Aorta (tissue), 5 donors: ENCODE measurements at regions not wholly inside any gene's neighbourhood (a gene's known extent, or its start where the extent isn't known, plus 50 kb on each side); places are given as distances from the start of the nearest gene placed in this dataset.
"Not testable (repeated sequence)": the region's sequence is repeated elsewhere in the genome, so short reads cannot be mapped to it uniquely, and the experiment has no call there.

Experiments
- ATAC-seq: fragments of 200-7000 bp; cut with Tn5 transposase; one replicate; pipeline ENCODE4 v1.9.1; 2022; ENCODE audit warnings: moderate library complexity; ENCODE audit not compliant: low FRiP score
- DNase-seq, 2 donors: peaks; one replicate each; pipeline ENCODE4 v3.0.0-alpha.2; 2020
- H3K27ac ChIP-seq, 2 donors: one replicate each; pipeline ENCODE4 v1.5.1; 2013; ENCODE audit warnings: low read length in 2 of 2, mild to moderate bottlenecking in 2 of 2, moderate library complexity in 2 of 2, control low read depth in 1 of 2, inconsistent platforms in 1 of 2, low read depth in 1 of 2
- H3K27me3 ChIP-seq, 2 donors: one replicate each; pipeline ENCODE4 v1.6.1; 2013; ENCODE audit warnings: control low read depth in 1 of 2, low read length in 1 of 2, mild to moderate bottlenecking in 1 of 2, moderate library complexity in 1 of 2; ENCODE audit not compliant: insufficient read depth in 2 of 2, control insufficient read depth in 1 of 2
- H3K36me3 ChIP-seq, 2 donors: one replicate each; pipeline ENCODE4 v1.6.1; 2013; ENCODE audit warnings: control low read depth in 1 of 2, low read length in 1 of 2, mild to moderate bottlenecking in 1 of 2; ENCODE audit not compliant: insufficient read depth in 2 of 2, control insufficient read depth in 1 of 2
- H3K4me1 ChIP-seq, 2 donors: one replicate each; pipeline ENCODE4 v1.6.1; 2013; ENCODE audit warnings: low read length in 2 of 2, control low read depth in 1 of 2, mild to moderate bottlenecking in 1 of 2, moderate library complexity in 1 of 2; ENCODE audit not compliant: insufficient read depth in 2 of 2, control insufficient read depth in 1 of 2
- H3K4me3 ChIP-seq, 2 donors: one replicate each; pipeline ENCODE4 v1.5.1; 2013; ENCODE audit warnings: low read length in 2 of 2, control low read depth in 1 of 2, mild to moderate bottlenecking in 1 of 2
- H3K9me3 ChIP-seq: one replicate; pipeline ENCODE4 v1.6.1; 2013; ENCODE audit warnings: mild to moderate bottlenecking, low read length; ENCODE audit not compliant: control insufficient read depth
- WGBS, 2 donors: extraction: QIAGEN DNeasy Blood & Tissue Kit; methylation state at CpG; one replicate each; pipeline ENCODE4 v1.1.7; 2013; 5-methylcytosine and 5-hydroxymethylcytosine counted together
- intact Hi-C, 2 donors: fragments of 100-400 bp; cut with DNase I; formaldehyde crosslinking; loops; one replicate each; pipeline versions ENCODE4 v1.14.2 to v1.15.0; 2022
- donor health status: healthy with polysubstance abuse.
- donor health status: Bipolar disorder and iron deficiency.
- donor health status: DM: no; HTN: no; CAD: no.
- donor health status: DM: no; HTN: no; CAD: no.
- donor health status: DM: yes; HTN: yes; CAD: no.

- no peak overlapping the region for H3K27ac ChIP-seq
- intact Hi-C loops: loop anchor here (5.0 to 10.0 kb wide), 3 partner anchors 33 to 63 kb away; no protein-coding TSS in a partner anchor
Observed at GRCh38 chr1:192489748-192490147, 85.8 kb upstream of the RGS1 start.

DNA sequence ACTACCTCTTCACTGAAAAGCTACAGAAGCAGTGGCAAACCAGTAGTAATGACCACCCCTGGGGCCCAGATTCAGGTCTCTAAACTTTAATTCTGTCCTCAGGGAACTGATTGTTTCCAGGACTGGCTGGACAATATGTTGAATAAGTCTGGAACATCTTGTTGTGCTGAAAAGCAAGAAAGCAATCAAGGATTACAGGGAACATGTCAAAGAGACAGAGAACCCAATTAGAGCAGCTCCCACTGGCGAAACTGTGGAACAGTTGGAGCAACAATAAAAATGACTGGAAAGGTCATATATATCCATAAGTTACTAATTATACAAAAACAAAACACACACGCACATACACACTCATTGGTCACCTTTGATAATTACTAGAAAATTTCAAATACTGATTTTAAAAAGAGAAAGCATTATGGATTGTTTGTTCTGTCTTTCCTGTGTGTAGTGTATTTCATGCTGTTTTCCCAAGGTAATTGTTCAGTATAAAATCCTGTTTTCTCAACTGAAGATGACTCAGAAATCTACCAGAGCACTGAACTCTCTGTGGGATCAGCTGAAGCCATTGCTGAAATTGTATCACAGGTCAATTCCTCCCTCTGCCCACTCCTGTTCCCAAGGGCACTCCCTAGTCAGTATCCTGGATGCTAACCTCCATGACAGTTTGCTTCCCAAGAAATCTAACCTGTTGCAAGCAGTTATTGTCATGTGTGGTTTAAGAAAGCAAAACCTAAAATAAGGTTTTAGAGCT lies 83.6 kb upstream of the RGS1 start:
- no peaks in the 10 kb centered on the region for H3K27me3 ChIP-seq
- DNase-seq (no peak), ATAC-seq (no peak)
- H3K4me1 ChIP-seq: peaks cover 0 to 1% of the 10 kb centered on the region in 2 donors
- no peaks in the 10 kb centered on the region for H3K36me3 ChIP-seq
- WGBS, 2 donors: 93 to 95% methylated on average over 2 of the region's 2 CpGs
- no peak overlapping the region for H3K27ac ChIP-seq
- H3K9me3 ChIP-seq: no peaks in the 10 kb centered on the region
- intact Hi-C loops: no loop called here
- no peak overlapping the region for H3K4me3 ChIP-seq

More at GRCh38 chr1:192489748-192490147, 85.8 kb upstream of the RGS1 start:
- peak; percentile 54 to 86 for DNase-seq
- no peak overlapping the region for H3K4me3 ChIP-seq
- H3K4me1 ChIP-seq: peaks cover 0 to 1% of the 10 kb centered on the region in 2 donors
- H3K9me3 ChIP-seq: no peaks in the 10 kb centered on the region
- WGBS, 2 donors: 37 to 46% methylated on average over 2 of the region's 2 CpGs
- no peaks in the 10 kb centered on the region for H3K27me3 ChIP-seq
- H3K36me3 ChIP-seq: no peaks in the 10 kb centered on the region
- peak; percentile 74 for ATAC-seq

- DNase-seq (no peak), ATAC-seq (no peak)
- no peaks in the 10 kb centered on the region for H3K36me3 ChIP-seq
- H3K4me1 ChIP-seq: peaks cover 0 to 1% of the 10 kb centered on the region in 2 donors
- H3K4me3 ChIP-seq: no peak overlapping the region
- intact Hi-C loops: no loop called here
- no peaks in the 10 kb centered on the region for H3K9me3 ChIP-seq
- H3K27me3 ChIP-seq: no peaks in the 10 kb centered on the region
- 98% methylated on average over 1 of the region's 1 CpG for WGBS, 2 donors
- no peak overlapping the region for H3K27ac ChIP-seq
Observed at GRCh38 chr1:192493584-192493983, 82.0 kb upstream of the RGS1 start.

- Histone ChIP-seq H3K27ac (no peak overlapping the region), H3K36me3 (no peaks in the 10 kb centered on the region), H3K27me3 (no peaks in the 10 kb centered on the region), H3K4me1 (peaks cover 0 to 1% of the 10 kb centered on the region in 2 donors), H3K9me3 (no peaks in the 10 kb centered on the region), H3K4me3 (no peak overlapping the region)
- WGBS, 2 donors: 27 to 30% methylated on average over 3 of the region's 3 CpGs
- intact Hi-C loops: no loop called here
- no peak for ATAC-seq
- DNase-seq: no peak
Observed at GRCh38 chr1:192496369-192497056, 79.1 kb upstream of the RGS1 start.

GRCh38 chr1:192497214-192497794 lies 78.3 kb upstream of the RGS1 start:
- WGBS, 2 donors: 89 to 93% methylated on average over 2 of the region's 2 CpGs
- intact Hi-C loops: no loop called here
- no peaks in the 10 kb centered on the region for H3K27me3 ChIP-seq
- H3K4me3 ChIP-seq: no peak overlapping the region
- DNase-seq (no peak), ATAC-seq (no peak)
- no peak overlapping the region for H3K27ac ChIP-seq
- no peaks in the 10 kb centered on the region for H3K36me3 ChIP-seq
- H3K4me1 ChIP-seq: no peaks in the 10 kb centered on the region
- no peaks in the 10 kb centered on the region for H3K9me3 ChIP-seq

- H3K9me3 ChIP-seq, H3K4me1 ChIP-seq, DNase-seq, ATAC-seq, H3K4me3 ChIP-seq, H3K36me3 ChIP-seq, intact Hi-C loops, H3K27ac ChIP-seq, H3K27me3 ChIP-seq: not testable (repeated sequence)
- 96 to 97% methylated on average over 13 of the region's 13 CpGs for WGBS, 2 donors
Observed at GRCh38 chr1:192498092-192498491, 77.5 kb upstream of the RGS1 start.

GRCh38 chr1:192499061-192499581 lies 76.5 kb upstream of the RGS1 start:
- H3K36me3 ChIP-seq, H3K4me3 ChIP-seq, intact Hi-C loops, H3K27me3 ChIP-seq, ATAC-seq, H3K9me3 ChIP-seq, H3K27ac ChIP-seq, H3K4me1 ChIP-seq: not testable (repeated sequence)
- 97 to 98% methylated on average over 29 of the region's 29 CpGs for WGBS, 2 donors
- DNase-seq: peak; percentile 28 to 54

- H3K4me3 ChIP-seq, H3K4me1 ChIP-seq, H3K9me3 ChIP-seq, H3K27ac ChIP-seq, DNase-seq, intact Hi-C loops, H3K27me3 ChIP-seq, ATAC-seq, H3K36me3 ChIP-seq: not testable (repeated sequence)
- 96 to 98% methylated on average over 16 to 23 of the region's 23 CpGs for WGBS, 2 donors
Observed at GRCh38 chr1:192500541-192500940, 75.0 kb upstream of the RGS1 start.
